ENCODE measurements at regions not wholly inside any gene's neighbourhood (a gene's known extent, or its start where the extent isn't known, plus 50 kb on each side); places are given as distances from the start of the nearest gene placed in this dataset.

GRCh38 chr10:106454233-106454632, 710.3 kb downstream of the SORCS1 start:
- no peak for TF ChIP-seq CTCF (conservative IDR thresholded peaks at IDR 0.05; ENCODE audit: low read length)
- no peak for TF ChIP-seq EZH2phosphoT487 (IDR thresholded peaks at IDR 0.05; ENCODE audit: borderline replicate concordance, low read depth, low read length)
